ENCODE measurements at regions not wholly inside any gene's neighbourhood (a gene's known extent, or its start where the extent isn't known, plus 50 kb on each side); places are given as distances from the start of the nearest gene placed in this dataset.
"Not testable (repeated sequence)": the region's sequence is repeated elsewhere in the genome, so short reads cannot be mapped to it uniquely, and the experiment has no call there.

- DNase-seq = no peak
These were observed 444.2 kb upstream of the NPVF start for GRCh38 chr7:25672496-25672895.

- DNase-seq = no peak
These were observed 447.6 kb upstream of the NPVF start for GRCh38 chr7:25675789-25676474.

GRCh38 chr7:25677595-25677994, 449.3 kb upstream of the NPVF start:
- no peak for DNase-seq

GRCh38 chr7:25678215-25678614, 449.9 kb upstream of the NPVF start:
- no peak for DNase-seq

- DNase-seq = no peak
These were observed 452.4 kb upstream of the NPVF start for GRCh38 chr7:25680636-25681035.

GRCh38 chr7:25684360-25684759, 456.1 kb upstream of the NPVF start:
- no peak for DNase-seq

DNA sequence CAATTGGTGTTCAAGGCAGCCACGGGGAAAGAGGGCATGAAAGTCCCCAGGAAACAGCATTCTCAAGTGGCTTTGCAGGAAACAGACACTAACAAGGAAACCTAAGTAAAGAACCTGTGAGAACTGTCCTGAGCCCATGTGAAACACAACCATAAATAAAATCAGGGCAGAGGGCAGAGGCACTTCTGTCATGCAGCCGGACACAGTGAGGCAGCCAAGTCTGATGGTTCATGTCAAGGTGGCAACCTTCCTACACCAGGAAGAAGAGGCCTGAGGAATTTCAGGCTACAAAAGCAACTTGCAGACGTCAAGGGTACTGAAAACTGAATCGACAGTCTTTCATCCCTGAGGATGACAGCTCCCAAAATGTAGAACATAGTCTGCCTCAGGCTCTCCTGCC, 458.2 kb upstream of the NPVF start:
- DNase-seq = no peak

DNA sequence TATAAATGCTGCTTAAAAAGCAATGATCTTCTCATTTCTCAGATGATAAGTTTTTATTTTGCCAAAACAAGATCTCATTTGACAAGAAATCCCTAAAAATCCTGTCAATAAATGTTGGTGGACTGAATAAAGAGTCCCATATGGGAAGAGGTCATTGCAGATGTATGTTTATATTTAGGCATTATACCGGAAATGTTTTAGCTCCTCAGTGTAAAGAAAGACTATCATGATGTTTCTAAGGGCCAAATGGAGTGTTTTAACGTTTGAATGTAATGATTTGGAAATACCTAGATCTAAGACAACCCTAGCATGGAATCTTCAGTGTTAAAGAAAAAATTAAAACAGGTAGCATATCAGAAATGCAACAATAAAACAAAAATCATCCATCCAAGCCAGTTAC, 457.8 kb upstream of the NFE2L3 start:
- no peak for DNase-seq

DNA sequence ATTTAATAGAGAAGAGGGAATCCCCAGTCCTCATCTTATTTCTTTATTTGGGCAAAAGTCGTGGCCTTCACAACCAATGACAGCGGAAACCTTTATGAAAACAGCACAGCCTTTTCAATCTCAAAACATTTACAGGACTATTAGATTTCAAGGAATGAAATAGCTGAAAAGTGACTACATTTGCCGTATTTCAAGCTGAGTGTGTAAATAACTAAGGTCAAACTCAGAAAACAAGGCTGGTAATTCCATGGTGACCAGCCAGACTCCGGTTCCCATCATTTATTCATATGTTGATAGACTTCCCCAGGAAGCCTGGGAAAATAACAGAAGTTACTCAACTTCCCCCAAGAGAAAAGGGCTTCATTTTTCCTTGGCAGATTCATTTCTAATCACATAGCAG, 457.3 kb upstream of the NFE2L3 start:
- no peak for DNase-seq

DNA sequence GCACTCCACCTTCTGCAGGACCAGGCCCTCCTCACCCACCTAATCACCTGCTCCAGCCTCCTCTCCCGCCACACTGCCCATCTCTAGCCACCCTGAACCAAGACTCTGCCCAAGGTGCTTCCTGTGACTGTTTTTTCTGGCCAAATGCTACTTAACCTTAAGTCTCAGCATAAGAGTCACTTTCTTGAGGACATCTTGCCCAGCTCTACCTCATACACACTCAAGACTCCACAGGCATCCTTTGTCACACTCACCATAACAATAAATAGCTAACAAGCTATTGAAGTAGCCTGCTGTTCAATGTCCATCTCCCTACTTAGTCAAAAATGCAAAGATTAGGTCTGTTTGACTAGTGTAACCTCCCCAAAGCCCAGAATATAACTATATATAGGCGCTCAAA, 455.4 kb upstream of the NFE2L3 start:
- no peak for DNase-seq

DNA sequence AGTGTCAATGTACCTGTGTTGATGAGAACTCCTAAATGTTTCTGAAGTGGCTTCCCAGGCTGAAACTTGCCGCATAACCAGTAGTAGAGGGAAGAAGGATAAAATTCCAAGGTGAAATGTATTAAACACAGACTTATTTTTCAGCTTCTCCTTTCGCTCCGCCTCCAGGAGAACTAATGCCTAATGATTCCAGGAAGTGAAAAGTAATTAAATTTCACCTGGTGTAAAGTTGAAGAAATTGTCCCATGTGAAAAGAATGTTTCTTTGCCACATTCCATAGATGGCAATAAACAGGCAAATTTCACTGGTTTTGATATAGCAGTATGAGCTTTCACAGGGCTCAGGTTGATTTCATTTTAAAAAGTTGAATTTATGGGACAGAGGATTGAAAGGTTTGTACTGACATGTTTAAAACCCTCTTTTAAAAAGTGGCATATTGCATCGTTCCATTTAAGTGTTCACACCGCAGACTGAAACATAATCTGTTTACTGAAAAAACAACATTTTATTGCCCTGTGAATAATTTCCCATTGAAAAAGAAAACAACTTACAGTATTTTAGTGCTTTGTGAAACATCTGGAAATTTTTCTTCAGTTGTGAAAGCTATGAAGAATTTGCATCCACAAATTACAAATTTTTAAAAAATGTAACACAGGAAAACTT, 453.4 kb upstream of the NFE2L3 start:
- no peak for DNase-seq

- DNase-seq = not testable (repeated sequence)
These were observed 451.9 kb upstream of the NFE2L3 start for GRCh38 chr7:25700141-25700540.

- DNase-seq = no peak
These were observed 447.6 kb upstream of the NFE2L3 start for GRCh38 chr7:25704413-25704812.

GRCh38 chr7:25706764-25707163, 445.2 kb upstream of the NFE2L3 start:
- DNase-seq = no peak

DNA sequence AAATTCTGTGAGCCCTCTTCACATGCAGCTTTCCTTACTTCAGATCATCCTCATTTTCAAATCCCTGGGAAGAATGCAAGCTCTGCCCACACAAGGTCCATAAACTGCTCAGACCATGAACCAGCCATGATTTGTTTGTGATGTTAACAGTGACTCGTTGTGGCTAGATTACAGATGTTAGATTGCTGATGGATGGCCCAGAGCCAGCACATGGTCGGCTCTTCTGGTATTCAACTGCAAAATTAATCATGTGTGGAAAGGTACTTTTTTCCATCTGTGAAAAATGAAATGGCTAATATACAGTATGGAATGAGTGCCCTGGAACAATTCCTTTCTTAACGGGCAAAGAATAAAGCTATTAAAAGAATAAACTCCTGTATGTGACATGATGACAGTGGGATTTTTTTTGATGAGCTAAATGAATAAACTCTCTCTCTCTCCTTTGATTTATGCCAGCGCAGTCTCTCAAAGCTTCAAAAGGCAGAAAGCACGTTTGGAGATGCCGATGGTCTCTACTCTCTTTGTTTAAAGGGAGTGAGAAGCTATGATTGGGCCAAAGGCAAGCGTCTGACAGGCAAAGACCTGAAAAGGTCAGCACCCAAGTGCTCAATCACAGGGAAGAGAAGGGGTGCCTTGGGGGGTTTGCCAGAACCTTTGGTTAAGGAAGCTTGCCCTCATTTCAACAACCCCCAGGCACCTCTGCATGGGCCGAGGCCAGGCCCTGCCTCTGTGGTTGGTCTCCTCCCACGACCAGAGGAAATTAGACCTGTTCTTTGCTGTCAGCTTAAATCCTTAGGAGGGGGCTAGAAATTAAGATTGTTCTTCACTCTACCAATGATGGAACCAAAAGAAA, 444.0 kb upstream of the NFE2L3 start:
- DNase-seq = no peak

DNA sequence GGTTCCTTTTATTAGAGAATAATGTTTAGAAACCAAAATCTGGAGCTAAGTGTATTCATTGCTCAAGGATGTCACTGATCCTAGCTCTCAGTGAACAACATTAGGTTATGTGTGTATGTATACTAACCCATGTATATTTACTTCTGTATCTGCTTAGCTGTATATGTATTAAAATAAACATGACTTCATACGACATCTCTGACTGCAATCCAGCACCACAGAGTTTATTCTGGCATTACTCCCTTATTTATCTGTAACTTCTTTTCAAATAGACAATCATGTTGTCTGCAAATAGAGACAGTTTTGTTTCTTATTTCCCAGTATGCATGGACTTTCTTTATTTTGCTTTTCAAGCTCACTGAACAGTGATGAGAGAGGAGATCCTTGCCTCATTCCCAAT, 441.0 kb upstream of the NFE2L3 start:
- DNase-seq = no peak

- DNase-seq = no peak
These were observed 440.1 kb upstream of the NFE2L3 start for GRCh38 chr7:25711940-25712339.

- DNase-seq = no peak
These were observed 439.5 kb upstream of the NFE2L3 start for GRCh38 chr7:25712500-25712899.

- DNase-seq = no peak
These were observed 438.0 kb upstream of the NFE2L3 start for GRCh38 chr7:25714013-25714412.

DNA sequence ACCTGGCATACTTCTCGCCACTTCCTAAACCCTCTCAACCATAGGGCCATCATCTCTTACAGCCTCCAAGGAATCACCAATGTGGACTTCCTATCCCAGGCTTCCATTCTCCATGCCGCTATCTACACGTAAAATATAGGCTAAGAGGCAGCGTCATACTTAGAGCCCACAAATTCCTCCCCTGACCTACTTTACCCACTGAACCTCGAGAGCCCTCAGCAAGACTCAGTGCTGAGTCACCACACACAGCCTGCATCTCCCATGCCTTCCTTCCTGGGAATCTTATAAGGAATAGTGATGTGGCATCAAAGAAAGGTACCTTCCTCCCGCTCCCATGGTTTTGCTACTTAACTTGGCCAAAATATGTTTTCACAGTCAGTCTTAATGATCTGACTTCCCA, 435.6 kb upstream of the NFE2L3 start:
- no peak for DNase-seq

GRCh38 chr7:25718596-25718995, 433.4 kb upstream of the NFE2L3 start:
- DNase-seq = no peak

DNA sequence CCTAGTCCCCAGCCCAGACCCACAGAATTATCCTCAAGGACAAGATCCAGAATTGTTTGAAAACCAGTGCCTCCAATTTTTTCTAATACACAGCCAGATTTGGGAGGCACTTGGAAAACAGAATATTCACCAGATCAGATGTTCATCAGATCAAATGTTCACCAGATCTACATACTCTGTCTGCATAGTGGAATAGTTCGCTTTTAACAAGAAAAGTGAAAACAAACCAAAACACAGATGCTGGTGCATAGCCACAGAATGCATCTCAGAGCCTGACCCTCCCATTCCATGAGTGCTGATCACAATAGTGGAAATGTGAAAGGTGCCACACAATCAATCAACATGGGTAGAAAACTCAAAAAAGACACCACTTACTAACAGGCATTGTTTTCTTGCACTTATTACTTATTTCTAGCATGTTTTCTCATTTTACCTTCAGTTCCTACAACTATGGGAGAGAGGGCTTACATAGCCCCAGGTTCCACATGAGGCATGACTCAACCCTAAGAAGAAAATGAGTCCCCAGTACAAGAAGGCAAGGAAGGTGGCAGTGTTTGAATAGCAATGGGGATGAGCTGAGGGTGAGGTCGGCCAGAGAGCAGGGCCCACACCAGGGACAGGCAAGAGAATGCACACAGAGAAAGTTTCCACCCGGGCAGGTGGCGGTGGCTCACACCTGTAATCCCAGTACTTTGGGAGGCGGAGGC, 432.7 kb upstream of the NFE2L3 start:
- no peak for DNase-seq

- DNase-seq = no peak
These were observed 431.6 kb upstream of the NFE2L3 start for GRCh38 chr7:25720427-25720826.
